Vagina (tissue), 2 donors: ENCODE measurements at regions not wholly inside any gene's neighbourhood (a gene's known extent, or its start where the extent isn't known, plus 50 kb on each side); places are given as distances from the start of the nearest gene placed in this dataset.

Experiments used
- DNase-seq, 2 donors: peaks; one replicate each; pipeline ENCODE4 v3.0.0-alpha.2; 2017; ENCODE audit errors: extremely low spot score in 2 of 2
- H3K27ac ChIP-seq: fragments of 200-600 bp; sonication (generic); one replicate; pipeline ENCODE4 v1.5.1; 2019
- H3K27me3 ChIP-seq: fragments of 200-600 bp; sonication (generic); one replicate; pipeline ENCODE4 v1.5.1; 2019
- H3K36me3 ChIP-seq, 2 donors: fragments of 200-600 bp; sonication (generic); one replicate each; pipeline ENCODE4 v1.5.1; 2017 to 2019
- H3K4me1 ChIP-seq: fragments of 200-600 bp; sonication (generic); one replicate; pipeline ENCODE4 v1.5.1; 2019
- H3K4me3 ChIP-seq, 2 donors: fragments of 200-600 bp; sonication (generic); 1 replicate in 1 of 2; 2 replicates in 1 of 2; pipeline ENCODE4 v1.5.1; 2016 to 2019
- H3K9me3 ChIP-seq: fragments of 200-600 bp; sonication (generic); one replicate; pipeline ENCODE4 v1.5.1; 2019
- POLR2A ChIP-seq, 2 donors: fragments of 450-650 bp; IDR thresholded peaks; one replicate each; pipeline ENCODE4 v1.6.1; 2017; ENCODE audit warnings: antibody characterized with exemption in 2 of 2, mild to moderate bottlenecking in 2 of 2, moderate library complexity in 2 of 2
- POLR2AphosphoS5 ChIP-seq, 2 donors: sonication (generic); formaldehyde crosslinking; IDR thresholded peaks; one replicate each; pipeline ENCODE4 v1.9.0; 2017; ENCODE audit warnings: antibody characterized with exemption in 2 of 2, mild to moderate bottlenecking in 2 of 2, low read depth in 1 of 2; ENCODE audit not compliant: insufficient read depth in 1 of 2
- intact Hi-C: fragments of 100-400 bp; cut with DNase I; formaldehyde crosslinking; loops from one replicate; pipeline ENCODE4 v1.15.1; 2023
- TF ChIP-seq, protein P1 (sequence below), 3 experiments: fragments of 450-650 bp in 2 of 3; fragments of 200-600 bp in 1 of 3; sonication (generic) in 1 of 3; IDR thresholded peaks; one replicate each; pipeline ENCODE4 v1.5.1; 2017 to 2019; ENCODE audit warnings: antibody characterized with exemption in 3 of 3, mild to moderate bottlenecking in 2 of 3, moderate library complexity in 2 of 3

DNA sequence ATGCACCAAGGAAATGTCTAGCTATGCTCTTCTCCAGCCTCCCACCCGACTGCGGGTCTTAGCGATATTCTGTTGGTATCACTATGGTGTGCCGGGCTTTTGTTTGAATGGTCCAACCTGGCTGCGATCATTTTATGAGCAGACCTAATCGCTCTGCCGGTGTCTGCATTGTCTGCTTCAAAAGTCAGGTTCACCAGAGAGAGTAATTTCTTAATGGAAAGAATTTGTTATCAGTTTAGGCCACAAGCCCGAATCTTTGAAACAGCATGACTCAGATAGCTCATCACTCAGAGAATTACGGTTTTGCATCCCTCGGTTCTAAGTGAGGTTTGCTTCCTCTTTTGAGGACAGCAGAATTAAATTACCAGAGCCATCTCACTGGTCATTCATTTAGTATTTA is 521.0 kb upstream of the ARID1B start:
- Histone ChIP-seq H3K9me3 (no peaks in the 10 kb centered on the region), H3K4me3 (no peak overlapping the region), H3K36me3 (no peaks in the 10 kb centered on the region), H3K27me3 (no peaks in the 10 kb centered on the region), H3K4me1 (no peaks in the 10 kb centered on the region), H3K27ac (no peak overlapping the region)
- intact Hi-C loops: no loop called here
- DNase-seq: no peak
- TF ChIP-seq, protein P1, sequence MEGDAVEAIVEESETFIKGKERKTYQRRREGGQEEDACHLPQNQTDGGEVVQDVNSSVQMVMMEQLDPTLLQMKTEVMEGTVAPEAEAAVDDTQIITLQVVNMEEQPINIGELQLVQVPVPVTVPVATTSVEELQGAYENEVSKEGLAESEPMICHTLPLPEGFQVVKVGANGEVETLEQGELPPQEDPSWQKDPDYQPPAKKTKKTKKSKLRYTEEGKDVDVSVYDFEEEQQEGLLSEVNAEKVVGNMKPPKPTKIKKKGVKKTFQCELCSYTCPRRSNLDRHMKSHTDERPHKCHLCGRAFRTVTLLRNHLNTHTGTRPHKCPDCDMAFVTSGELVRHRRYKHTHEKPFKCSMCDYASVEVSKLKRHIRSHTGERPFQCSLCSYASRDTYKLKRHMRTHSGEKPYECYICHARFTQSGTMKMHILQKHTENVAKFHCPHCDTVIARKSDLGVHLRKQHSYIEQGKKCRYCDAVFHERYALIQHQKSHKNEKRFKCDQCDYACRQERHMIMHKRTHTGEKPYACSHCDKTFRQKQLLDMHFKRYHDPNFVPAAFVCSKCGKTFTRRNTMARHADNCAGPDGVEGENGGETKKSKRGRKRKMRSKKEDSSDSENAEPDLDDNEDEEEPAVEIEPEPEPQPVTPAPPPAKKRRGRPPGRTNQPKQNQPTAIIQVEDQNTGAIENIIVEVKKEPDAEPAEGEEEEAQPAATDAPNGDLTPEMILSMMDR (IDR thresholded peaks at IDR 0.05): no peak
- TF ChIP-seq POLR2A (IDR thresholded peaks at IDR 0.05): no peak
- no peak for TF ChIP-seq POLR2AphosphoS5 (IDR thresholded peaks at IDR 0.05; ENCODE audit: insufficient read depth in 1 of 2, low read depth in 1 of 2)

DNA sequence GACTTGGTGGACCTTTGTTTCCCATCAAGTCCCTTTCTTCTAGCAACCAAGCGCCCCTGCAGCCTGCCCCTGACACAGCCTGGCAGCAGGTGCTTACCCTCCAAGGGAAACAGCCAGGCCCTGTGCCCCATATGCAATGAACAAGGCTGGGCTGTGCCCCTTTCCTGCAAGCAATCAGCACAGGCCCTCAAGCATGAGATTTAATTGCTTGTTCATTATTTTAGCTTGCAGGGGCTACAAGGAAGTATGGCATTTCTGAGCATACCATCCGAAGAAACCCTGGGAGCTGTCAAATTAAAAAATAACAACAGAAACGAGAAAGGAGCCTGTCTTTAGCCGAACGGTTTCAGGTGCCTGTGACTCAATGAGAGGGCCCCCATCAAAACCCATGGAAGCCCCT is 522.9 kb upstream of the ARID1B start:
- intact Hi-C loops: no loop called here
- TF ChIP-seq POLR2A (IDR thresholded peaks at IDR 0.05) (no peak), POLR2AphosphoS5 (IDR thresholded peaks at IDR 0.05; ENCODE audit: insufficient read depth in 1 of 2, low read depth in 1 of 2) (no peak)
- TF ChIP-seq, protein P1 (IDR thresholded peaks at IDR 0.05): no peak
- no peak for DNase-seq
- H3K27ac ChIP-seq: no peak overlapping the region
- no peaks in the 10 kb centered on the region for H3K27me3 ChIP-seq
- no peaks in the 10 kb centered on the region for H3K9me3 ChIP-seq
- no peak overlapping the region for H3K4me3 ChIP-seq
- H3K4me1 ChIP-seq: no peaks in the 10 kb centered on the region
- no peaks in the 10 kb centered on the region for H3K36me3 ChIP-seq

DNA sequence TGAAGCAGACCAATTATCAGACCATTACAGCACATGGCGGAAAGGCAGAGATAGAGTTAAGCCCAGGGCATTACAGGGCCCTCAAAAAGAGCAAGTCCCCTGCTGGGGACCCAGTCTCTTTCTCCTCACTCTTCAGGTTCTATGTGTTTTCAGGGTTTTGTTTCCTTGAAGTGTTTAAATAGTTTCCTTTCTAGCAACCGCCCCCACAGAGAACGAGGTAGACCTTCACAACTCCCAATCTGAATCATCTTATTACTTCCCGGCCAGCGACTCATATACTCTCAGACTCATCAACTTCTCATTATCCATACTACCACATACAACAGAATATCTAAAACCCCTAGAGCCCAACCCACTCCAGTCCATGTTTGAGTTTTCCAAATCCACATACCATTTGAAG is 526.6 kb upstream of the ARID1B start:
- Histone ChIP-seq H3K27me3 (no peaks in the 10 kb centered on the region), H3K9me3 (no peaks in the 10 kb centered on the region), H3K4me1 (no peaks in the 10 kb centered on the region), H3K27ac (no peak overlapping the region), H3K4me3 (no peak overlapping the region), H3K36me3 (no peaks in the 10 kb centered on the region)
- intact Hi-C loops: no loop called here
- DNase-seq: no peak
- TF ChIP-seq, protein P1 (IDR thresholded peaks at IDR 0.05): no peak
- TF ChIP-seq POLR2AphosphoS5 (IDR thresholded peaks at IDR 0.05; ENCODE audit: insufficient read depth in 1 of 2, low read depth in 1 of 2): no peak
- TF ChIP-seq POLR2A (IDR thresholded peaks at IDR 0.05): no peak

DNA sequence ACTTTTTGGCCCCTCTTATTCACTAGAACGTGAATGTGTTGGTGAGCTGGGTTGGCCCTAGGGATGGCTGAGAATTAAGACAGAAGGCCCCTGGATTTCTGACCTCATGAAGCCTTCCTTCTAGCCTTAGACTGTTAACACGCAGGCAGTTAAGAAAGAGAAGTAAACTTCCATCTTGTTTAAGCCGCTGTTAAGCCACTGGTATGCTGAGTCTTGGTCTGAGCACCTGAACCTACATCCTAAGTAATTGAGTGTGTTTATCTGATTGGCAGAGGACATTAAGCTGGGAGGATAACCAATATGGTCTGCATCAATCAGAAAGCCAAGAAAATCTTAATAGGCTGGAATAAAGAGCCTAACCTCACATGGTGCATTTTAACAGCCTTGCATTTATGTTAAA is 535.0 kb upstream of the ARID1B start:
- H3K4me1 ChIP-seq: no peaks in the 10 kb centered on the region
- no peak overlapping the region for H3K4me3 ChIP-seq
- H3K9me3 ChIP-seq: no peaks in the 10 kb centered on the region
- H3K27me3 ChIP-seq: no peaks in the 10 kb centered on the region
- H3K36me3 ChIP-seq: no peaks in the 10 kb centered on the region
- DNase-seq: no peak
- intact Hi-C loops: no loop called here
- no peak overlapping the region for H3K27ac ChIP-seq
- TF ChIP-seq, protein P1 (IDR thresholded peaks at IDR 0.05): no peak
- TF ChIP-seq POLR2AphosphoS5 (IDR thresholded peaks at IDR 0.05; ENCODE audit: insufficient read depth in 1 of 2, low read depth in 1 of 2) (no peak), POLR2A (IDR thresholded peaks at IDR 0.05) (no peak)

DNA sequence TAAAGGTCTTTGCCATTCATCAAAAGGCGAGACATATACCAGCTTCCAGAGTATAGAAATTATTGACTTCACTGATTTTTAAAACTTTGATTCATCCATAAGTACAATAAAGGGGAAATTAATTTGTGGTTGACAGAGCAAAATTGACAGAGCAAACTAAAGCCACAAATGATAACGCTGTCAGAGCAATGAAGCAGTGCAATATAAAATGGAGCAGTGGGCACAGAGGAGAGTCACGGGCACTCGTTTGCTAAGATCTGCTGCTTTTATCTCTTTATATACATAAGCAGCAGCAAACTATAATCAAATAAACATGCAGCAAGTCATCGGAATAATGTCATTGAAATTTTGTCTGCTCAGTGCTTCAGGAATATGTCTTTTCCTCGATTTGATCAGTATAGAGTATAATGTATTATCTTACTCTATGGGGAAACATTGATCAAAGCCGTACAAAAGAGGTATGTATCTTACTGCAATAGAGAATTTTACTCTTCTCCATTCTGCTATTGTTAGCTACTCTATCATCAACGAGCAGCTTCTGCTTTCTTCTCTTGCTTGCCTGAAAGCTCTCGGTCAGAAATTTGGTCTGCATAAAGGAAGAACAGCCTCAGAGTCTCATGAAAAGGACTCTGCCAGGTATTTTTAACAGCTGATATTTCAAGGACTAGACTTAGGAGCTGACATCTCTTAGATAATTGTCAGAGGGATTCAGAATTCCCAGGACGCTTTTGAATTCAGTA is 546.0 kb upstream of the ARID1B start:
- H3K27ac ChIP-seq: no peak overlapping the region
- DNase-seq: no peak
- H3K9me3 ChIP-seq: no peaks in the 10 kb centered on the region
- H3K4me1 ChIP-seq: no peaks in the 10 kb centered on the region
- intact Hi-C loops: no loop called here
- H3K4me3 ChIP-seq: no peak overlapping the region
- H3K36me3 ChIP-seq: no peaks in the 10 kb centered on the region
- TF ChIP-seq POLR2A (IDR thresholded peaks at IDR 0.05) (no peak), POLR2AphosphoS5 (IDR thresholded peaks at IDR 0.05; ENCODE audit: insufficient read depth in 1 of 2, low read depth in 1 of 2) (no peak)
- TF ChIP-seq, protein P1 (IDR thresholded peaks at IDR 0.05): no peak
- no peaks in the 10 kb centered on the region for H3K27me3 ChIP-seq
